ENCODE measurements at regions not wholly inside any gene's neighbourhood (a gene's known extent, or its start where the extent isn't known, plus 50 kb on each side); places are given as distances from the start of the nearest gene placed in this dataset.

DNA sequence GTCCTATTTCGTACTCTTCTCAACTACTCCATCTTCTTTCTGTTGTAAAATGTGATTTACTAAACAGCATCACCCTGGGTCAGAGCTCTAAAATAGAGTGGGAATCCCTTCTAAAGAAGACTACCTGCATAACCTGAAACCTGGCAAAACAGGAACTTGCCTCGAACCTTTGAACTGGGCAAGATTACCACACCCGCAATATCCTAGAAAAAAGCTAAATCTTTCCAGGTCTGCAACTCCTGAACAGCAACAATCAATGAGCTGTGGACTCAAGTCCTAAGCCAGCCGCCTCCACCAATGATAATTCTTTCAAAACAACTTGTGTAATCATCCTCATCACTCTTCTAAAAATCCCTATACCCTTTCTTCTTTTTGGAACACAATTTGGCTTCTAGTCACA, 824.2 kb upstream of the COBL start:
- TF ChIP-seq, protein P1, sequence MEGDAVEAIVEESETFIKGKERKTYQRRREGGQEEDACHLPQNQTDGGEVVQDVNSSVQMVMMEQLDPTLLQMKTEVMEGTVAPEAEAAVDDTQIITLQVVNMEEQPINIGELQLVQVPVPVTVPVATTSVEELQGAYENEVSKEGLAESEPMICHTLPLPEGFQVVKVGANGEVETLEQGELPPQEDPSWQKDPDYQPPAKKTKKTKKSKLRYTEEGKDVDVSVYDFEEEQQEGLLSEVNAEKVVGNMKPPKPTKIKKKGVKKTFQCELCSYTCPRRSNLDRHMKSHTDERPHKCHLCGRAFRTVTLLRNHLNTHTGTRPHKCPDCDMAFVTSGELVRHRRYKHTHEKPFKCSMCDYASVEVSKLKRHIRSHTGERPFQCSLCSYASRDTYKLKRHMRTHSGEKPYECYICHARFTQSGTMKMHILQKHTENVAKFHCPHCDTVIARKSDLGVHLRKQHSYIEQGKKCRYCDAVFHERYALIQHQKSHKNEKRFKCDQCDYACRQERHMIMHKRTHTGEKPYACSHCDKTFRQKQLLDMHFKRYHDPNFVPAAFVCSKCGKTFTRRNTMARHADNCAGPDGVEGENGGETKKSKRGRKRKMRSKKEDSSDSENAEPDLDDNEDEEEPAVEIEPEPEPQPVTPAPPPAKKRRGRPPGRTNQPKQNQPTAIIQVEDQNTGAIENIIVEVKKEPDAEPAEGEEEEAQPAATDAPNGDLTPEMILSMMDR (IDR thresholded peaks at IDR 0.05; ENCODE audit: control extremely low read depth in 1 of 3, insufficient read depth in 1 of 3, low read depth in 1 of 3, low read length in 3 of 3): no peak
- TF ChIP-seq CEBPB (IDR thresholded peaks at IDR 0.05; ENCODE audit: low read depth, low read length): no peak
- no peak for TF ChIP-seq EP300 (IDR thresholded peaks at IDR 0.05; ENCODE audit: borderline replicate concordance in 1 of 2, low read depth in 2 of 2, low read length in 2 of 2)
- no peak for TF ChIP-seq BRCA1 (IDR thresholded peaks at IDR 0.05; ENCODE audit: low read depth, low read length)
- TF ChIP-seq EGR1 (IDR thresholded peaks at IDR 0.05; ENCODE audit: borderline replicate concordance, low read depth, low read length): no peak
- no peak for TF ChIP-seq POLR2A (IDR thresholded peaks at IDR 0.05; ENCODE audit: control extremely low read depth in 1 of 2, low read depth in 2 of 2, low read length in 2 of 2)
- no peak for TF ChIP-seq TAF7 (optimal IDR thresholded peaks at IDR 0.05; ENCODE audit: borderline replicate concordance, low read depth, low read length)
- TF ChIP-seq KDM4A (IDR thresholded peaks at IDR 0.05; ENCODE audit: low read depth, low read length, severe bottlenecking): no peak
- no peak for TF ChIP-seq MAX (IDR thresholded peaks at IDR 0.05)
- no peak for TF ChIP-seq EZH2 (IDR thresholded peaks at IDR 0.05; ENCODE audit: low read depth, low read length, severe bottlenecking)
- TF ChIP-seq BCL11A (IDR thresholded peaks at IDR 0.05; ENCODE audit: low read depth in 2 of 2, low read length in 2 of 2): no peak
- no peak for TF ChIP-seq HDAC6 (IDR thresholded peaks at IDR 0.05; ENCODE audit: low read depth, low read length)

All from H1 (cell line).